ENCODE measurements at regions not wholly inside any gene's neighbourhood (a gene's known extent, or its start where the extent isn't known, plus 50 kb on each side); places are given as distances from the start of the nearest gene placed in this dataset.

DNA sequence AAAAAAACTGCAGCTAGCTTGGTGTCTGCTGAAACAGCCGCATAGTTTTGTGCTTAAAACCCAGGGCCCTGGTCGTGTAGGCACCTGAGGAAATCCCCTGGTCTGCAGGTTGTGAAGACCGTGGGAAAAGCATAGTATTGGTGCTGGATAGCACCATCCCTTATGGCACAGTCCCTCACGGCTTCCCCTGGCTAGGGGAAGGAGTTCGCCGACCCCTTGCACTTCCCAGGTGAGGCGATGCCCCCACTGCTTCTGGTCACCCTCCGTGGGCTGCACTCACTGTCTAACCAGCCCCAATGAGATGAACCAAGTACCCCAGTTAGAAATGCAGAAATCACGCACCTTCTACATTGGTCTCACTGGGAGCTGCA lies 1105.1 kb downstream of the STPG2 start:
- no peak for TF ChIP-seq CTCF (IDR thresholded peaks at IDR 0.05; ENCODE audit: insufficient read depth, low read depth, low read length)
- no peak for TF ChIP-seq EZH2 (IDR thresholded peaks at IDR 0.05; ENCODE audit: insufficient read depth, low read length)
